Urinary bladder (tissue), 3 donors: ENCODE measurements at regions not wholly inside any gene's neighbourhood (a gene's known extent, or its start where the extent isn't known, plus 50 kb on each side); places are given as distances from the start of the nearest gene placed in this dataset.

Source experiments
- DNase-seq: peaks from one replicate; pipeline ENCODE4 v3.0.0-alpha.2; 2015; ENCODE audit errors: extremely low spot score
- H3K27ac ChIP-seq: one replicate; pipeline ENCODE4 v1.5.1; 2013; ENCODE audit warnings: low read depth, mild to moderate bottlenecking, moderate library complexity
- H3K36me3 ChIP-seq: one replicate; pipeline ENCODE4 v1.6.1; 2013; ENCODE audit warnings: mild to moderate bottlenecking, moderate library complexity; ENCODE audit not compliant: insufficient read depth
- H3K4me1 ChIP-seq: one replicate; pipeline ENCODE4 v1.6.1; 2013; ENCODE audit warnings: mild to moderate bottlenecking, moderate library complexity; ENCODE audit not compliant: insufficient read depth
- H3K4me3 ChIP-seq: one replicate; pipeline ENCODE4 v1.5.1; 2013; ENCODE audit warnings: low read depth, low read length
- WGBS: extraction: QIAGEN DNeasy Blood & Tissue Kit; methylation state at CpG from one replicate; pipeline ENCODE4 v1.1.7; 2013; 5-methylcytosine and 5-hydroxymethylcytosine counted together
- donor health status: healthy with polysubstance abuse.
- donor health status: healthy.

GRCh38 chr9:79301551-79302391 lies 270.0 kb upstream of the TLE4 start:
- H3K36me3 ChIP-seq: no peaks in the 10 kb centered on the region
- DNase-seq: no peak
- H3K4me1 ChIP-seq: no peaks in the 10 kb centered on the region
- no peak overlapping the region for H3K4me3 ChIP-seq
- H3K27ac ChIP-seq: no peak overlapping the region
- 51% methylated on average over 8 of the region's 8 CpGs for WGBS

GRCh38 chr9:79302569-79302968 lies 269.2 kb upstream of the TLE4 start:
- WGBS: 45% methylated on average over 4 of the region's 4 CpGs
- Histone ChIP-seq H3K4me3 (no peak overlapping the region), H3K36me3 (no peaks in the 10 kb centered on the region), H3K4me1 (no peaks in the 10 kb centered on the region), H3K27ac (no peak overlapping the region)
- no peak for DNase-seq

- H3K4me3 ChIP-seq: no peak overlapping the region
- H3K36me3 ChIP-seq: no peaks in the 10 kb centered on the region
- no peak overlapping the region for H3K27ac ChIP-seq
- 72% methylated on average over 6 of the region's 6 CpGs for WGBS
- DNase-seq: no peak
- H3K4me1 ChIP-seq: no peaks in the 10 kb centered on the region
Measured at GRCh38 chr9:79308012-79308411, 263.8 kb upstream of the TLE4 start.

- Histone ChIP-seq H3K4me1 (no peaks in the 10 kb centered on the region), H3K27ac (no peak overlapping the region), H3K4me3 (no peak overlapping the region), H3K36me3 (no peaks in the 10 kb centered on the region)
- 85% methylated on average over 13 of the region's 13 CpGs for WGBS
- DNase-seq: no peak
Measured at GRCh38 chr9:79312686-79313421, 258.9 kb upstream of the TLE4 start.

- H3K4me1 ChIP-seq: no peaks in the 10 kb centered on the region
- WGBS: 80% methylated on average over 3 of the region's 3 CpGs
- H3K27ac ChIP-seq: no peak overlapping the region
- no peak overlapping the region for H3K4me3 ChIP-seq
- no peak for DNase-seq
- no peaks in the 10 kb centered on the region for H3K36me3 ChIP-seq
Measured at GRCh38 chr9:79325501-79325900, 246.3 kb upstream of the TLE4 start.

GRCh38 chr9:79329861-79330260 lies 241.9 kb upstream of the TLE4 start:
- H3K4me1 ChIP-seq: no peaks in the 10 kb centered on the region
- H3K4me3 ChIP-seq: no peak overlapping the region
- 75% methylated on average over 1 of the region's 1 CpG for WGBS
- H3K27ac ChIP-seq: no peak overlapping the region
- no peaks in the 10 kb centered on the region for H3K36me3 ChIP-seq
- DNase-seq: no peak

- Histone ChIP-seq H3K4me3 (no peak overlapping the region), H3K27ac (no peak overlapping the region), H3K4me1 (no peaks in the 10 kb centered on the region), H3K36me3 (no peaks in the 10 kb centered on the region)
- WGBS: 93% methylated on average over 6 of the region's 6 CpGs
- no peak for DNase-seq
Measured at GRCh38 chr9:79334001-79334400, 237.8 kb upstream of the TLE4 start.

GRCh38 chr9:79334711-79335110 lies 237.1 kb upstream of the TLE4 start:
- WGBS: 30% methylated on average over 1 of the region's 1 CpG
- Histone ChIP-seq H3K36me3 (no peaks in the 10 kb centered on the region), H3K4me1 (no peaks in the 10 kb centered on the region), H3K4me3 (no peak overlapping the region), H3K27ac (no peak overlapping the region)
- DNase-seq: no peak

- WGBS: 97% methylated on average over 1 of the region's 1 CpG
- no peaks in the 10 kb centered on the region for H3K4me1 ChIP-seq
- H3K27ac ChIP-seq: no peak overlapping the region
- H3K4me3 ChIP-seq: no peak overlapping the region
- no peaks in the 10 kb centered on the region for H3K36me3 ChIP-seq
- DNase-seq: no peak
Measured at GRCh38 chr9:79335987-79336386, 235.8 kb upstream of the TLE4 start.

GRCh38 chr9:79341561-79341960 lies 230.2 kb upstream of the TLE4 start:
- H3K4me1 ChIP-seq: no peaks in the 10 kb centered on the region
- no peak overlapping the region for H3K4me3 ChIP-seq
- no peak overlapping the region for H3K27ac ChIP-seq
- whole genome bisulfite sequencing: 91% methylated on average over 6 of the region's 6 CpGs
- DNase-seq: no peak
- H3K36me3 ChIP-seq: no peaks in the 10 kb centered on the region

- WGBS: 14% methylated on average over 3 of the region's 3 CpGs
- Histone ChIP-seq H3K4me3 (no peak overlapping the region), H3K4me1 (no peaks in the 10 kb centered on the region), H3K27ac (no peak overlapping the region), H3K36me3 (no peaks in the 10 kb centered on the region)
- no peak for DNase-seq
Measured at GRCh38 chr9:79346350-79347020, 225.3 kb upstream of the TLE4 start.

GRCh38 chr9:79352322-79352721 lies 219.4 kb upstream of the TLE4 start:
- H3K4me3 ChIP-seq: no peak overlapping the region
- H3K36me3 ChIP-seq: no peaks in the 10 kb centered on the region
- no peak overlapping the region for H3K27ac ChIP-seq
- no peaks in the 10 kb centered on the region for H3K4me1 ChIP-seq
- WGBS: 74% methylated on average over 3 of the region's 3 CpGs
- no peak for DNase-seq

GRCh38 chr9:79353856-79354520 lies 217.8 kb upstream of the TLE4 start:
- Histone ChIP-seq H3K4me1 (no peaks in the 10 kb centered on the region), H3K36me3 (no peaks in the 10 kb centered on the region), H3K4me3 (no peak overlapping the region), H3K27ac (no peak overlapping the region)
- no peak for DNase-seq
- 92% methylated on average over 2 of the region's 2 CpGs for WGBS
